ENCODE measurements at regions not wholly inside any gene's neighbourhood (a gene's known extent, or its start where the extent isn't known, plus 50 kb on each side); places are given as distances from the start of the nearest gene placed in this dataset.

- TF ChIP-seq, protein P1, sequence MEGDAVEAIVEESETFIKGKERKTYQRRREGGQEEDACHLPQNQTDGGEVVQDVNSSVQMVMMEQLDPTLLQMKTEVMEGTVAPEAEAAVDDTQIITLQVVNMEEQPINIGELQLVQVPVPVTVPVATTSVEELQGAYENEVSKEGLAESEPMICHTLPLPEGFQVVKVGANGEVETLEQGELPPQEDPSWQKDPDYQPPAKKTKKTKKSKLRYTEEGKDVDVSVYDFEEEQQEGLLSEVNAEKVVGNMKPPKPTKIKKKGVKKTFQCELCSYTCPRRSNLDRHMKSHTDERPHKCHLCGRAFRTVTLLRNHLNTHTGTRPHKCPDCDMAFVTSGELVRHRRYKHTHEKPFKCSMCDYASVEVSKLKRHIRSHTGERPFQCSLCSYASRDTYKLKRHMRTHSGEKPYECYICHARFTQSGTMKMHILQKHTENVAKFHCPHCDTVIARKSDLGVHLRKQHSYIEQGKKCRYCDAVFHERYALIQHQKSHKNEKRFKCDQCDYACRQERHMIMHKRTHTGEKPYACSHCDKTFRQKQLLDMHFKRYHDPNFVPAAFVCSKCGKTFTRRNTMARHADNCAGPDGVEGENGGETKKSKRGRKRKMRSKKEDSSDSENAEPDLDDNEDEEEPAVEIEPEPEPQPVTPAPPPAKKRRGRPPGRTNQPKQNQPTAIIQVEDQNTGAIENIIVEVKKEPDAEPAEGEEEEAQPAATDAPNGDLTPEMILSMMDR (IDR thresholded peaks at IDR 0.05), result no peak
- TF ChIP-seq POLR2A (IDR thresholded peaks at IDR 0.05) (no peak), POLR2AphosphoS5 (IDR thresholded peaks at IDR 0.05) (no peak)
These were observed 121.9 kb downstream of the SYT10 start for GRCh38 chr12:33317746-33318145.

All from suprapubic skin (tissue), 4 donors.